B cell (primary cell): ENCODE measurements at regions not wholly inside any gene's neighbourhood (a gene's known extent, or its start where the extent isn't known, plus 50 kb on each side); places are given as distances from the start of the nearest gene placed in this dataset.

Experiments
- ATAC-seq: fragments of 200-7000 bp; cut with Tn5 transposase; one replicate; pipeline ENCODE4 v1.10.0; 2021; ENCODE audit warnings: low read depth, mild to moderate bottlenecking, moderate number of reproducible peaks, moderate library complexity
- CTCF ChIA-PET: fragments of 350-600 bp; sonication (Branson Sonifier 250); formaldehyde crosslinking; loops from one replicate; lab custom pipeline; 2021; ENCODE audit warnings: antibody characterized with exemption, inconsistent platforms; lab: Charles Lee
- POLR2A ChIA-PET: fragments of 350-600 bp; sonication (Branson Sonifier 250); formaldehyde crosslinking; loops from one replicate; lab custom pipeline; 2021; ENCODE audit warnings: antibody characterized with exemption; lab: Charles Lee
- DNase-seq: peaks from one replicate; pipeline ENCODE4 v3.0.0; 2013
- H2AFZ ChIP-seq: 2 replicates; pipeline ENCODE4 v1.6.1; 2012; ENCODE audit warnings: mild to moderate bottlenecking, low read depth, low read length; ENCODE audit not compliant: insufficient read depth, poor library complexity, severe bottlenecking
- H3K27ac ChIP-seq, 2 donors: 1 replicate in 1 of 2; 2 replicates in 1 of 2; pipeline ENCODE4 v1.5.1; 2012 to 2013; ENCODE audit warnings: low read length in 2 of 2, mild to moderate bottlenecking in 2 of 2, moderate library complexity in 1 of 2
- H3K27me3 ChIP-seq, 4 experiments: fragments of 200-600 bp in 1 of 4; sonication (generic) in 1 of 4; replicated peaks in 1 of 4; 1 replicate in 2 of 4; 2 replicates in 2 of 4; pipeline versions ENCODE4 v1.6.1 to v1.7.0; 2013 to 2016; ENCODE audit warnings: low read length in 3 of 4, mild to moderate bottlenecking in 2 of 4, mixed read lengths in 1 of 4, moderate library complexity in 1 of 4; ENCODE audit not compliant: insufficient read depth in 4 of 4, control insufficient read depth in 3 of 4; ENCODE audit errors: control extremely low read depth in 1 of 4
- H3K36me3 ChIP-seq, 2 experiments: replicated peaks in 1 of 2; 1 replicate in 1 of 2; 2 replicates in 1 of 2; pipeline versions ENCODE4 v1.6.1 to v1.7.1; 2013; ENCODE audit warnings: low read length in 1 of 2; ENCODE audit not compliant: insufficient read depth in 2 of 2, control insufficient read depth in 1 of 2; ENCODE audit errors: control extremely low read depth in 1 of 2, extremely low read depth in 1 of 2
- H3K4me1 ChIP-seq, 2 donors: fragments of 200-600 bp in 1 of 2; sonication (generic) in 1 of 2; 1 replicate in 1 of 2; 2 replicates in 1 of 2; pipeline versions ENCODE4 v1.5.1 to v1.6.1; 2013 to 2017; ENCODE audit warnings: low read length in 2 of 2; ENCODE audit not compliant: control insufficient read depth in 2 of 2, insufficient read depth in 2 of 2
- H3K4me2 ChIP-seq: replicated peaks from 2 replicates; pipeline ENCODE3; 2012; ENCODE audit warnings: mild to moderate bottlenecking, low read depth, low read length; ENCODE audit not compliant: poor library complexity, severe bottlenecking
- H3K4me3 ChIP-seq, 5 experiments: fragments of 200-600 bp in 1 of 5; sonication (generic) in 1 of 5; 1 replicate in 3 of 5; 2 replicates in 2 of 5; pipeline versions ENCODE4 v1.5.1 to v1.7.0; 2011 to 2016; ENCODE audit warnings: low read length in 4 of 5, mild to moderate bottlenecking in 4 of 5, low read depth in 2 of 5, control low read depth in 1 of 5, moderate library complexity in 1 of 5; ENCODE audit not compliant: insufficient read depth in 1 of 5; ENCODE audit errors: control extremely low read depth in 1 of 5, extremely low read depth in 1 of 5
- H3K79me2 ChIP-seq: fragments of 200-600 bp; sonication (generic); one replicate; pipeline ENCODE4 v1.6.0; 2016; ENCODE audit warnings: low read length; ENCODE audit not compliant: control insufficient read depth, insufficient read depth
- H3K9ac ChIP-seq: fragments of 200-600 bp; sonication (generic); 2 replicates; pipeline ENCODE4 v1.6.1; 2017; ENCODE audit warnings: mild to moderate bottlenecking, low read length, moderate library complexity
- H3K9me3 ChIP-seq, 3 donors: one replicate each; pipeline versions ENCODE4 v1.6.1 to v1.7.1; 2013; ENCODE audit warnings: low read length in 2 of 3; ENCODE audit not compliant: control insufficient read depth in 2 of 3, insufficient read depth in 1 of 3; ENCODE audit errors: control extremely low read depth in 1 of 3
- H4K20me1 ChIP-seq: 2 replicates; pipeline ENCODE4 v1.6.0; 2012; ENCODE audit warnings: mild to moderate bottlenecking, low read length; ENCODE audit not compliant: insufficient read depth, control insufficient read depth, poor library complexity, severe bottlenecking
- H3K27ac Mint-ChIP-seq: one replicate; pipeline ENCODE4 v1.8.0; 2021; ENCODE audit warnings: mixed read lengths
- H3K27me3 Mint-ChIP-seq: one replicate; pipeline ENCODE4 v1.8.0; 2021; ENCODE audit warnings: mixed read lengths
- H3K4me1 Mint-ChIP-seq: one replicate; pipeline ENCODE4 v1.8.0; 2021; ENCODE audit warnings: mixed read lengths
- H3K4me3 Mint-ChIP-seq: one replicate; pipeline ENCODE4 v1.8.0; 2021; ENCODE audit warnings: mixed read lengths
- H3K9me3 Mint-ChIP-seq: one replicate; pipeline ENCODE4 v1.8.0; 2022; ENCODE audit warnings: mixed read lengths; ENCODE audit not compliant: insufficient read depth
- CTCF ChIP-seq: fragments of 200-600 bp; IDR thresholded peaks from one replicate; pipeline ENCODE4 v1.8.0; 2022; ENCODE audit warnings: antibody characterized with exemption, mild to moderate bottlenecking
- EZH2 ChIP-seq: IDR thresholded peaks from 2 replicates; pipeline ENCODE4 v1.6.1; 2012; ENCODE audit warnings: borderline replicate concordance, low read depth, mild to moderate bottlenecking, moderate library complexity, low read length; ENCODE audit not compliant: insufficient read depth, poor library complexity, severe bottlenecking
- WGBS: methylation state at CpG from one replicate; pipeline ENCODE4 v1.1.5; 2013; ENCODE audit warnings: missing lambda C conversion rate; ENCODE audit not compliant: insufficient coverage; 5-methylcytosine and 5-hydroxymethylcytosine counted together
- intact Hi-C: fragments of 100-400 bp; cut with micrococcal nuclease; formaldehyde crosslinking; loops from one replicate; pipeline ENCODE4 v1.10.0; 2022

GRCh38 chr14:84425968-84426367, 1104.0 kb upstream of the FLRT2 start:
- no peaks in the 10 kb centered on the region for H3K27me3 Mint-ChIP-seq
- intact Hi-C loops: no loop called here
- ChIA-PET POLR2A (no interaction called here), CTCF (no interaction called here)
- Histone ChIP-seq H3K4me1 (no peaks in the 10 kb centered on the region), H3K79me2 (no peaks in the 10 kb centered on the region), H3K4me3 (no peak overlapping the region), H3K4me2 (no peak overlapping the region), H3K9me3 (no peaks in the 10 kb centered on the region), H3K27me3 (no peaks in the 10 kb centered on the region), H3K27ac (no peak overlapping the region), H2AFZ (no peak overlapping the region), H3K36me3 (no peaks in the 10 kb centered on the region), H4K20me1 (no peaks in the 10 kb centered on the region), H3K9ac (no peak overlapping the region)
- H3K27ac Mint-ChIP-seq: no peak overlapping the region
- no CpG with 5 or more reads among the region's 2 CpGs for WGBS
- DNase-seq (no peak), ATAC-seq (no peak)
- H3K4me1 Mint-ChIP-seq: no peaks in the 10 kb centered on the region
- peaks cover 2% of the 10 kb centered on the region for H3K9me3 Mint-ChIP-seq
- TF ChIP-seq EZH2 (no peak), CTCF (no peak)
- H3K4me3 Mint-ChIP-seq: no peak overlapping the region

GRCh38 chr14:84432676-84433075, 1097.3 kb upstream of the FLRT2 start:
- H3K36me3 ChIP-seq: no peaks in the 10 kb centered on the region
- no peak overlapping the region for H3K9ac ChIP-seq
- H3K27me3 Mint-ChIP-seq: no peaks in the 10 kb centered on the region
- no peak overlapping the region for H3K27ac Mint-ChIP-seq
- intact Hi-C loops: no loop called here
- H2AFZ ChIP-seq: no peak overlapping the region
- no peaks in the 10 kb centered on the region for H4K20me1 ChIP-seq
- no peak overlapping the region for H3K4me3 ChIP-seq
- no peak overlapping the region for H3K4me3 Mint-ChIP-seq
- CTCF ChIA-PET: no interaction called here
- no peaks in the 10 kb centered on the region for H3K27me3 ChIP-seq
- no peaks in the 10 kb centered on the region for H3K9me3 ChIP-seq
- no peak overlapping the region for H3K27ac ChIP-seq
- peaks cover 13% of the 10 kb centered on the region for H3K9me3 Mint-ChIP-seq
- DNase-seq: no peak
- POLR2A ChIA-PET: no interaction called here
- no peak for ATAC-seq
- no peak overlapping the region for H3K4me2 ChIP-seq
- H3K79me2 ChIP-seq: no peaks in the 10 kb centered on the region
- TF ChIP-seq CTCF (no peak), EZH2 (no peak)
- H3K4me1 Mint-ChIP-seq: no peaks in the 10 kb centered on the region
- H3K4me1 ChIP-seq: no peaks in the 10 kb centered on the region
